Vagina (tissue), 2 donors: ENCODE measurements at regions not wholly inside any gene's neighbourhood (a gene's known extent, or its start where the extent isn't known, plus 50 kb on each side); places are given as distances from the start of the nearest gene placed in this dataset.

Experiments used
- DNase-seq, 2 donors: peaks; one replicate each; pipeline ENCODE4 v3.0.0-alpha.2; 2017; ENCODE audit errors: extremely low spot score in 2 of 2
- H3K27ac ChIP-seq: fragments of 200-600 bp; sonication (generic); one replicate; pipeline ENCODE4 v1.5.1; 2019
- H3K27me3 ChIP-seq: fragments of 200-600 bp; sonication (generic); one replicate; pipeline ENCODE4 v1.5.1; 2019
- H3K36me3 ChIP-seq, 2 donors: fragments of 200-600 bp; sonication (generic); one replicate each; pipeline ENCODE4 v1.5.1; 2017 to 2019
- H3K4me1 ChIP-seq: fragments of 200-600 bp; sonication (generic); one replicate; pipeline ENCODE4 v1.5.1; 2019
- H3K4me3 ChIP-seq, 2 donors: fragments of 200-600 bp; sonication (generic); 1 replicate in 1 of 2; 2 replicates in 1 of 2; pipeline ENCODE4 v1.5.1; 2016 to 2019
- H3K9me3 ChIP-seq: fragments of 200-600 bp; sonication (generic); one replicate; pipeline ENCODE4 v1.5.1; 2019
- POLR2A ChIP-seq, 2 donors: fragments of 450-650 bp; IDR thresholded peaks; one replicate each; pipeline ENCODE4 v1.6.1; 2017; ENCODE audit warnings: antibody characterized with exemption in 2 of 2, mild to moderate bottlenecking in 2 of 2, moderate library complexity in 2 of 2
- POLR2AphosphoS5 ChIP-seq, 2 donors: sonication (generic); formaldehyde crosslinking; IDR thresholded peaks; one replicate each; pipeline ENCODE4 v1.9.0; 2017; ENCODE audit warnings: antibody characterized with exemption in 2 of 2, mild to moderate bottlenecking in 2 of 2, low read depth in 1 of 2; ENCODE audit not compliant: insufficient read depth in 1 of 2
- intact Hi-C: fragments of 100-400 bp; cut with DNase I; formaldehyde crosslinking; loops from one replicate; pipeline ENCODE4 v1.15.1; 2023
- TF ChIP-seq, protein P1 (sequence below), 3 experiments: fragments of 450-650 bp in 2 of 3; fragments of 200-600 bp in 1 of 3; sonication (generic) in 1 of 3; IDR thresholded peaks; one replicate each; pipeline ENCODE4 v1.5.1; 2017 to 2019; ENCODE audit warnings: antibody characterized with exemption in 3 of 3, mild to moderate bottlenecking in 2 of 3, moderate library complexity in 2 of 3

DNA sequence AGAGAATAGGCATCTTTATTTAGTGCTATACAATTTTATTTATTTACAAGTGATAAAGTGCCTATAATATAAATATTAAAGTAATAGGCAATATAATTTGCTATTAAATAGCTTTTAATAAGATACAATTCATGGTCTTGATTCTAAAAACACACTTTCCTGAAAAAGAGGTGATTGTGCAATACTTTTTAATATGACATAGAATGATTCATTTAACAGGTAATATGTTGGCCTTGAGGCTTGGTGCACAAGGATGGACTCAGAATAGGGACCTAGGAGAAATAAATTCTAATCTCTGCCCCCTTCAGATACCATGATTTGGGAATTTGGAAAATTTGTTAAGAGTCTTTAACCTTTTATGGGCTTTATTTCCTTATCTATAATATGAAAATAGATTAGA, 149.9 kb upstream of the FUT9 start:
- Histone ChIP-seq H3K4me3 (no peak overlapping the region), H3K36me3 (no peaks in the 10 kb centered on the region), H3K27ac (no peak overlapping the region), H3K27me3 (no peaks in the 10 kb centered on the region), H3K4me1 (no peaks in the 10 kb centered on the region), H3K9me3 (no peaks in the 10 kb centered on the region)
- intact Hi-C loops: no loop called here
- DNase-seq: no peak
- no peak for TF ChIP-seq POLR2AphosphoS5 (IDR thresholded peaks at IDR 0.05; ENCODE audit: insufficient read depth in 1 of 2, low read depth in 1 of 2)
- TF ChIP-seq, protein P1, sequence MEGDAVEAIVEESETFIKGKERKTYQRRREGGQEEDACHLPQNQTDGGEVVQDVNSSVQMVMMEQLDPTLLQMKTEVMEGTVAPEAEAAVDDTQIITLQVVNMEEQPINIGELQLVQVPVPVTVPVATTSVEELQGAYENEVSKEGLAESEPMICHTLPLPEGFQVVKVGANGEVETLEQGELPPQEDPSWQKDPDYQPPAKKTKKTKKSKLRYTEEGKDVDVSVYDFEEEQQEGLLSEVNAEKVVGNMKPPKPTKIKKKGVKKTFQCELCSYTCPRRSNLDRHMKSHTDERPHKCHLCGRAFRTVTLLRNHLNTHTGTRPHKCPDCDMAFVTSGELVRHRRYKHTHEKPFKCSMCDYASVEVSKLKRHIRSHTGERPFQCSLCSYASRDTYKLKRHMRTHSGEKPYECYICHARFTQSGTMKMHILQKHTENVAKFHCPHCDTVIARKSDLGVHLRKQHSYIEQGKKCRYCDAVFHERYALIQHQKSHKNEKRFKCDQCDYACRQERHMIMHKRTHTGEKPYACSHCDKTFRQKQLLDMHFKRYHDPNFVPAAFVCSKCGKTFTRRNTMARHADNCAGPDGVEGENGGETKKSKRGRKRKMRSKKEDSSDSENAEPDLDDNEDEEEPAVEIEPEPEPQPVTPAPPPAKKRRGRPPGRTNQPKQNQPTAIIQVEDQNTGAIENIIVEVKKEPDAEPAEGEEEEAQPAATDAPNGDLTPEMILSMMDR (IDR thresholded peaks at IDR 0.05): no peak
- TF ChIP-seq POLR2A (IDR thresholded peaks at IDR 0.05): no peak

DNA sequence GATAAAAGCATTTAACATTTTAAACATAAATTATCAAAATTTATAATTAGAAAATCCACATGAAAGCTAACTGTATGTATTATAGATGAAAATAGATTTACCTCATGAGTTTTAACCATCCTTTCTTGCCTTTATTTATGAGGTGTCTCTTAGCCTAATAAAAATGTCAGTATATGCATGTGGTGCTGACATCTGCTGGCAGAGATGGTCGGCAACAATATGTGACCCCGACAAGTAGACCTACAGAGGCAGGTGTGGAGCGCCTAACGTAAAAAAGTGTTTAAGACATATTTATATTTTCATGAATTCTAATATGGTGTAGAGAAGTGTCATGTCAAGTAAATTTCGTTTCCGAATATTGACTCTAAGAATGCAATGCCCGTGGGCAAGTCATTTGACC, 149.0 kb upstream of the FUT9 start:
- no peak overlapping the region for H3K4me3 ChIP-seq
- H3K27ac ChIP-seq: no peak overlapping the region
- H3K4me1 ChIP-seq: no peaks in the 10 kb centered on the region
- no peaks in the 10 kb centered on the region for H3K27me3 ChIP-seq
- no peak for DNase-seq
- no peaks in the 10 kb centered on the region for H3K9me3 ChIP-seq
- intact Hi-C loops: no loop called here
- no peaks in the 10 kb centered on the region for H3K36me3 ChIP-seq
- TF ChIP-seq, protein P1 (IDR thresholded peaks at IDR 0.05): no peak
- TF ChIP-seq POLR2AphosphoS5 (IDR thresholded peaks at IDR 0.05; ENCODE audit: insufficient read depth in 1 of 2, low read depth in 1 of 2): no peak
- TF ChIP-seq POLR2A (IDR thresholded peaks at IDR 0.05): no peak

DNA sequence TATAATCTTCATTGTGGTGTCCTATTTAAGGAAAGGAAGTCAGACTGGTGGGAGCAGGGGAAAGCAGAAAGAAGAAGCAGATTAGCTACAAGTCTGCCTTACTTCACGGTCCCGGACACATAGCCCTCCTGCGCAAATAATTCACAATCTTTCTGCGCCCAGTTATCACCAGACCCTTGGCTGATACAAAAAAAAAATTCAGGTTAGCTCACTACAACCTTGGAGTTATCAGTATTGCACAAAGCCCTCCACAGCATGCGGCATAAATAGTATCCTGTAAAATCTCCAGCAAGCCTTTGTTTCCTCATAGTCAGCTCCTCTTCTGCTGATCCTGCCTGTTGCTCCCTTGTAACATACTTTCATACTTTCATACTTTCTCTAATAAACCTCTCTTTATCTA, 148.6 kb upstream of the FUT9 start:
- TF ChIP-seq POLR2AphosphoS5 (IDR thresholded peaks at IDR 0.05; ENCODE audit: insufficient read depth in 1 of 2, low read depth in 1 of 2): no peak
- TF ChIP-seq, protein P1 (IDR thresholded peaks at IDR 0.05): no peak
- DNase-seq: no peak
- Histone ChIP-seq H3K4me3 (no peak overlapping the region), H3K27ac (no peak overlapping the region), H3K27me3 (no peaks in the 10 kb centered on the region), H3K9me3 (no peaks in the 10 kb centered on the region), H3K36me3 (no peaks in the 10 kb centered on the region), H3K4me1 (no peaks in the 10 kb centered on the region)
- intact Hi-C loops: no loop called here

DNA sequence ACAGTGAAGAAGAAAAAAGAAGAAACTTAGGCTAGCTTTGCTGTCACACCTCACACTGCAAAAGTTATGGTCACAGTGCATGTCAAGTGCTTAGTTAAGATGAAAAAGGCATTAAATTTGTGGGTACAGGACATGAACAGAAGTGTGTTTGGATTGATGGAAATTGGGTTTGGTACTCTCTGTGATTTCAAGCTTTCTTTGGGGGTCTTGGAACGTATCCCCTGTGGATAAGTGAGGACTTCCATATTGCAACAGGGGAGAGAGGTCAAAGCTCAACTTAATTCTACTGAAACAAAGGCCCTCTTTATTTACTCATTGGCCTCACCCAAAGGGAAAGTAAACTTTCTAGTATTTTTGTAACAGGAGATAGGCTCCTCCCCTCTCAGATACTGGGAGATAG, 138.3 kb upstream of the FUT9 start:
- no peaks in the 10 kb centered on the region for H3K36me3 ChIP-seq
- H3K27ac ChIP-seq: no peak overlapping the region
- TF ChIP-seq POLR2AphosphoS5 (IDR thresholded peaks at IDR 0.05; ENCODE audit: insufficient read depth in 1 of 2, low read depth in 1 of 2) (no peak), POLR2A (IDR thresholded peaks at IDR 0.05) (no peak)
- TF ChIP-seq, protein P1 (IDR thresholded peaks at IDR 0.05): no peak
- intact Hi-C loops: no loop called here
- H3K27me3 ChIP-seq: no peaks in the 10 kb centered on the region
- H3K4me3 ChIP-seq: no peak overlapping the region
- DNase-seq: no peak
- H3K9me3 ChIP-seq: no peaks in the 10 kb centered on the region
- no peaks in the 10 kb centered on the region for H3K4me1 ChIP-seq

DNA sequence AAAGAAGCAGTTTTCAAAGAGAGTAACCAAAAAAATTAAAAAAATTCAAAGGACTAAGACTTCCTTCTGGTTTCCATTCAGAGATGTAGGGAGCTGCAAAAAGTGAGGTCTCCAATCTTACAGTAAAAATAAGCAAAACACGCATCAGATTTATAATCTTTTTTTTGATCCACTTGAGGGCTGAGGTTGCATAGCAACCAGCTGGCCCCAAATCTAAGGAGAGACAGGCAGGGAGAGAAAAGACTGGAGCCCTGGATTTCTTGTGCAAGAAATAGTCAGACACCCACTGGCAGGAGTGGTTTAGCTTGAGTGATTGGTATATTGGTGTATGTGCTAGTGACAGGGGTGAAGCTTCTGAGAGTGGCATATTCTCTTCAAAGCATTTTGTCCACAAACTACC, 135.9 kb upstream of the FUT9 start:
- Histone ChIP-seq H3K36me3 (no peaks in the 10 kb centered on the region), H3K4me1 (no peaks in the 10 kb centered on the region), H3K9me3 (no peaks in the 10 kb centered on the region), H3K27ac (no peak overlapping the region), H3K4me3 (no peak overlapping the region), H3K27me3 (no peaks in the 10 kb centered on the region)
- DNase-seq: no peak
- intact Hi-C loops: no loop called here
- TF ChIP-seq POLR2AphosphoS5 (IDR thresholded peaks at IDR 0.05; ENCODE audit: insufficient read depth in 1 of 2, low read depth in 1 of 2): no peak
- no peak for TF ChIP-seq POLR2A (IDR thresholded peaks at IDR 0.05)
- TF ChIP-seq, protein P1 (IDR thresholded peaks at IDR 0.05): no peak
